SK-N-MC (cell line): ENCODE measurements at regions not wholly inside any gene's neighbourhood (a gene's known extent, or its start where the extent isn't known, plus 50 kb on each side); places are given as distances from the start of the nearest gene placed in this dataset.
A peak's percentile ranks its signal among the peaks of the same experiment; 100 is the strongest.

Experiments used
- DNase-seq: peaks from one replicate; pipeline ENCODE4 v3.0.0-alpha.2; 2011; ENCODE audit warnings: low read depth, low spot score
- H3K27ac ChIP-seq: fragments of 200-600 bp; sonication (generic); 2 replicates; pipeline ENCODE4 v1.5.1; 2016; ENCODE audit warnings: mixed run types
- H3K36me3 ChIP-seq: fragments of 200-600 bp; sonication (generic); 2 replicates; pipeline ENCODE4 v1.6.1; 2017; ENCODE audit warnings: antibody characterized with exemption, low read length, mixed read lengths; ENCODE audit not compliant: insufficient read depth
- H3K4me3 ChIP-seq: fragments of 200-600 bp; sonication (generic); 2 replicates; pipeline ENCODE4 v1.5.1; 2016
- H3K9ac ChIP-seq: fragments of 200-600 bp; sonication (generic); 2 replicates; pipeline ENCODE4 v1.8.0; 2017; ENCODE audit warnings: mixed run types, mixed read lengths; ENCODE audit not compliant: insufficient read length
- H3K9me3 ChIP-seq: fragments of 200-600 bp; sonication (generic); 2 replicates; pipeline ENCODE4 v1.6.1; 2017; ENCODE audit warnings: low read depth, mild to moderate bottlenecking, antibody characterized with exemption, low read length, moderate library complexity, mixed read lengths
- EZH2 ChIP-seq: fragments of 200-600 bp; sonication (generic); IDR thresholded peaks from one replicate; pipeline ENCODE4 v1.6.1; 2017; ENCODE audit warnings: antibody characterized with exemption
- FOXP2 ChIP-seq: optimal IDR thresholded peaks from 2 replicates; pipeline ENCODE3; 2011; ENCODE audit warnings: mild to moderate bottlenecking, moderate library complexity; ENCODE audit not compliant: insufficient read depth; ENCODE audit errors: extremely low read length, control extremely low read depth
- POLR2AphosphoS5 ChIP-seq: IDR thresholded peaks from 2 replicates; pipeline ENCODE4 v1.6.1; 2012; ENCODE audit warnings: mild to moderate bottlenecking, low read depth, low read length, borderline replicate concordance

DNA sequence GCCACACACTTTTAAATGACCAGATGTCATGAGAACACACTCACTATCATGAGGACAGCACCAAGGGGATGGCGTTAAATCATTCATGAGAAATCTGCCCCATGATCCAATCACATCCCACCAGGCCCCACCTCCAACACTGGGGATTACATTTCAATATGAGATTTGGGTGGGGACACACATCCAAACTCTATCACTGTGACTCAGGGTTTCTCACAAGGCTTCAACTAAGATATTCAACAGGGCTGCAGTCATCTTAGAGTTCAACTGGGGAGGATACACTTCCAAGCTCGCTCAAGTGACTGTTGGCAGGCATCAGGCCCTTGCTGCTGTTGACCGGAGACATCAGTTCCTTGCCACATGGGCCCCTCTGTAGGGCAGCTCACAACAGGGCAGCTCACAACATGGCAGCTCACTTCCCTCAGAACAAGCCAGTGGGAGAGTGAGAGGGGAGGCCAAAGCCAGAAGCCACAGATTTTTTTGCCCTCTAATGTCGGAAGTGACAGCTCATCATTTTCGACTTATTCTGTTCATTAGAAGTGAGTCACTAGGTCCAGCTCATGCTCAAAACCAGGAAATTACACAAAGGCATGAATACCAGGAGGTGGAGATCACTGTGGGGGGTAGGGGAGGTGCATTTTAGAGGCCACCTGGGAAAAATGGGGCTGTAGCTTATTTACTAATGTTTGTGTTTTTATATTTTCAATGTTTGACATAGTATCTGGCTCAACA lies 50.8 kb upstream of the PTHLH start:
- Histone ChIP-seq H3K9me3 (no peaks in the 10 kb centered on the region), H3K27ac (no peak overlapping the region), H3K9ac (no peak overlapping the region), H3K36me3 (no peaks in the 10 kb centered on the region), H3K4me3 (no peak overlapping the region)
- DNase-seq = no peak
- TF ChIP-seq POLR2AphosphoS5 (no peak), EZH2 (no peak), FOXP2 (no peak)

GRCh38 chr12:28024231-28024995 lies 51.9 kb upstream of the PTHLH start:
- no peaks in the 10 kb centered on the region for H3K9me3 ChIP-seq
- H3K27ac ChIP-seq = no peak overlapping the region
- H3K36me3 ChIP-seq = no peaks in the 10 kb centered on the region
- no peak overlapping the region for H3K9ac ChIP-seq
- no peak for DNase-seq
- no peak for TF ChIP-seq POLR2AphosphoS5
- no peak for TF ChIP-seq EZH2
- TF ChIP-seq FOXP2 = no peak
- no peak overlapping the region for H3K4me3 ChIP-seq

- no peaks in the 10 kb centered on the region for H3K36me3 ChIP-seq
- H3K9ac ChIP-seq = peak overlapping the region; percentile 27
- no peak for TF ChIP-seq FOXP2
- no peak for TF ChIP-seq POLR2AphosphoS5
- no peak for TF ChIP-seq EZH2
- H3K27ac ChIP-seq = peak overlapping the region; percentile 92
- no peaks in the 10 kb centered on the region for H3K9me3 ChIP-seq
- no peak for DNase-seq
- H3K4me3 ChIP-seq = no peak overlapping the region
Measured at GRCh38 chr12:28025821-28026505, 53.4 kb upstream of the PTHLH start.

GRCh38 chr12:28026701-28027100 lies 54.2 kb upstream of the PTHLH start:
- H3K4me3 ChIP-seq = peak overlapping the region; percentile 19; the same call in 1 of the 2 replicates
- H3K36me3 ChIP-seq = no peaks in the 10 kb centered on the region
- TF ChIP-seq FOXP2 (no peak), POLR2AphosphoS5 (peak; percentile 48)
- no peaks in the 10 kb centered on the region for H3K9me3 ChIP-seq
- no peak for DNase-seq
- peak overlapping the region; percentile 92 for H3K27ac ChIP-seq
- peak overlapping the region; percentile 27 for H3K9ac ChIP-seq

DNA sequence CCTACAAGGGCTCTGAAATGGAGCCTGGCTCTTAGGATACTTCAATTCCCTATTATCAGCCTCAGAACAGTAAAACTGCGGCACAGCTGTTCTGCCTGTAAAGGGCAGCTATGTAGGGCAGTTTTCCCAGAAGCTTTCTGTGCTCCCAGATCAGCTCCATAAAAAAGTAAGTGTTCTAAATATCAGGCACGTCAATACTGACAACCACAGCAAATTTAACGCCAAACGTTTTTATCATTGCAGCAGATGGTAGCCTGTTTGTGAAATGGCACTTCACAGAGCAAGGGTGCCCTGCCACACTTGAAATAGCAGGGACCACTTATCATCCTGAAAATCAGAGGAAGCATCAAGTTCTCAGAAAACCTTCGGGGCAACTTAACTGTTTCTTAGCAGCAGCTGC lies 54.8 kb upstream of the PTHLH start:
- Histone ChIP-seq H3K9ac (peak overlapping the region; percentile 22), H3K4me3 (peak overlapping the region; percentile 19; the same call in 1 of the 2 replicates), H3K9me3 (no peaks in the 10 kb centered on the region), H3K36me3 (no peaks in the 10 kb centered on the region), H3K27ac (peak overlapping the region; percentile 92)
- DNase-seq = no peak
- no peak for TF ChIP-seq FOXP2
- TF ChIP-seq POLR2AphosphoS5 = no peak
- no peak for TF ChIP-seq EZH2

DNA sequence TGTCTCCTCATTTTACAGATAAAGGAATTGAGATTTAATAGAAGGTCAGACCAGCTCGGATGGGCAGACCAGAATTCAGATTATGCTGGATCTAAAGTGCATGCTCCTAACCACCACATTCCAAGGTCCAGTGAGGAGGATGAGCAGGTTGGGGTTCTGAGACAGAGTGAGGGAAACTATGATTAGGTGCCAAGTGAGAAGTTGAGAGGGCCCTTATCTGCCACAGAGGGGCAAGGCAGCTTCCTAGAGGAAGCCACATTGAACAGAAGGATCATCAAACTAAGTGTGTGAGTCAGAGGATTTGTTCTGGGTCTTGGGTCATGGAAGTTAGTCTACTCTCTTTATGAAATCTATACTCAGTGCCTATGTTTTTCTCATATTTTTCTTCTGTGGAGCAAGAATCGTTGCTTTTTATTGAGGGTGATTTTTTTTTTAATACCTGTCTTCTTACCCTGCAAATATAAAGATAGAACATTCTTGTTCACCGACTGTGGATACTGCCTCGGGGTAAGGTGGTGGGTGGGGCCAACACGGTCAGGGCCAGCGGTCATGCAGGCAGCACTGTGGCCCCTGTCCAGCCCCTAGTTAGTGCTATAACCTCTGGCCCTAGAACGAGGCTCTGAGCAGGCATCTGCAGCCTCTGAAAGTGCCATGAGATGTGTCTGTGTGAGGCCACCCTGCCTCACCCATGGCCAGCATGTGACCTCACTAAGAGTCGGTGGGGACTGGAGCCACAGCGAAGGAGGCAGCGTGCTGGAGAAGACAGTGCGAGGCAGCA lies 55.6 kb upstream of the PTHLH start:
- TF ChIP-seq FOXP2 (no peak), EZH2 (no peak), POLR2AphosphoS5 (no peak)
- Histone ChIP-seq H3K27ac (peak overlapping the region; percentile 92; the same call in 1 of the 2 replicates), H3K4me3 (no peak overlapping the region), H3K9me3 (no peaks in the 10 kb centered on the region), H3K9ac (no peak overlapping the region), H3K36me3 (no peaks in the 10 kb centered on the region)
- DNase-seq = no peak

- Histone ChIP-seq H3K4me3 (no peak overlapping the region), H3K36me3 (no peaks in the 10 kb centered on the region), H3K9ac (no peak overlapping the region), H3K9me3 (no peaks in the 10 kb centered on the region), H3K27ac (0 out of 2 replicates have a peak overlapping the region, but pooled peaks have one; percentile 25)
- TF ChIP-seq FOXP2 (no peak), EZH2 (no peak), POLR2AphosphoS5 (no peak)
- no peak for DNase-seq
Measured at GRCh38 chr12:28032811-28033537, 60.4 kb upstream of the PTHLH start.
